ENCODE measurements at regions not wholly inside any gene's neighbourhood (a gene's known extent, or its start where the extent isn't known, plus 50 kb on each side); places are given as distances from the start of the nearest gene placed in this dataset.

GRCh38 chr11:97157221-97157740, 767.5 kb downstream of the JRKL start:
- 16% methylated on average over 2 of the region's 2 CpGs for WGBS (ENCODE audit: insufficient coverage, insufficient replicate concordance, low lambda C conversion rate, missing lambda C conversion rate)
- FAIRE-seq (no peak), DNase-seq (ENCODE audit: low read depth, low spot score) (no peak), ATAC-seq (no peak)
- BruUV-seq (replicated peaks): no TSS peak
- POLR2A ChIA-PET: no interaction called here
- TF ChIP-seq IRF4 (IDR thresholded peaks at IDR 0.05; ENCODE audit: low read depth, low read length): no peak
- TF ChIP-seq RB1 (IDR thresholded peaks at IDR 0.05; ENCODE audit: borderline replicate concordance): no peak
- TF ChIP-seq CUX1 (IDR thresholded peaks at IDR 0.05; ENCODE audit: insufficient replicate concordance, low read depth, low read length): no peak
- TF ChIP-seq MXI1 (IDR thresholded peaks at IDR 0.05; ENCODE audit: low read depth, low read length): no peak
- no peak for TF ChIP-seq BACH1 (IDR thresholded peaks at IDR 0.05; ENCODE audit: borderline replicate concordance)
- no peak for TF ChIP-seq POLR2A (IDR thresholded peaks at IDR 0.05; ENCODE audit: low read depth, low read length)
- no peak for TF ChIP-seq E2F4 (IDR thresholded peaks at IDR 0.05; ENCODE audit: low read depth, low read length)
- no peak for TF ChIP-seq POLR2AphosphoS2 (IDR thresholded peaks at IDR 0.05; ENCODE audit: low read depth, low read length)
- no peak for TF ChIP-seq NFIC (IDR thresholded peaks at IDR 0.05; ENCODE audit: low read depth, low read length)
- TF ChIP-seq HDAC2 (IDR thresholded peaks at IDR 0.05): no peak
- no peak for TF ChIP-seq CEBPZ (IDR thresholded peaks at IDR 0.05; ENCODE audit: low read depth, low read length)
- no peak for TF ChIP-seq MEF2B (IDR thresholded peaks at IDR 0.05; ENCODE audit: partially characterized antibody, poor library complexity, severe bottlenecking)
- TF ChIP-seq RFX5 (IDR thresholded peaks at IDR 0.05; ENCODE audit: low read depth, low read length): no peak
- no peak for TF ChIP-seq CBX3 (IDR thresholded peaks at IDR 0.05; ENCODE audit: borderline replicate concordance, low read depth)
- Histone ChIP-seq H3K4me2 (ENCODE audit: control insufficient read depth, insufficient read depth) (no peak overlapping the region), H3K9me3 (replicated peaks; ENCODE audit: control insufficient read depth, insufficient read depth, low read length) (no peaks in the 10 kb centered on the region), H4K20me1 (ENCODE audit: control insufficient read depth, insufficient read depth) (no peaks in the 10 kb centered on the region), H3K79me2 (ENCODE audit: control insufficient read depth, insufficient read depth, low read length) (no peaks in the 10 kb centered on the region), H3K4me3 (no peak overlapping the region), H3K9ac (ENCODE audit: control insufficient read depth, insufficient read depth, low read length) (no peak overlapping the region), H2AFZ (ENCODE audit: control insufficient read depth, low read depth, low read length) (no peak overlapping the region), H3K27me3 (replicated peaks in 1 of 2; ENCODE audit: control insufficient read depth in 2 of 2, insufficient read depth in 2 of 2, low read length in 1 of 2) (no peaks in the 10 kb centered on the region), H3K4me1 (ENCODE audit: control insufficient read depth, insufficient read depth, low read length) (no peaks in the 10 kb centered on the region), H3K36me3 (ENCODE audit: control insufficient read depth in 2 of 2, insufficient read depth in 2 of 2, low read length in 1 of 2) (no peaks in the 10 kb centered on the region), H3K27ac (ENCODE audit: control insufficient read depth, insufficient read depth) (no peak overlapping the region)
- RAD21 ChIA-PET (ENCODE audit: unreplicated experiment): no interaction called here
- SMC1A ChIA-PET (ENCODE audit: uncharacterized antibody, unreplicated experiment): interaction anchor here (0.9 kb wide), 1 partner anchor 13 kb away, joined by 3 read pairs; no protein-coding TSS in a partner anchor
- in situ Hi-C loops (cut with MboI): no loop called here
- CTCF ChIA-PET: interaction anchor here (1.1 kb wide), 1 partner anchor 693 kb away, joined by 3 read pairs; no protein-coding TSS in a partner anchor
- intact Hi-C loops (cut with micrococcal nuclease; ENCODE audit: unreplicated experiment): no loop called here

Data from GM12878 (cell line).